ENCODE measurements at regions not wholly inside any gene's neighbourhood (a gene's known extent, or its start where the extent isn't known, plus 50 kb on each side); places are given as distances from the start of the nearest gene placed in this dataset.

DNA sequence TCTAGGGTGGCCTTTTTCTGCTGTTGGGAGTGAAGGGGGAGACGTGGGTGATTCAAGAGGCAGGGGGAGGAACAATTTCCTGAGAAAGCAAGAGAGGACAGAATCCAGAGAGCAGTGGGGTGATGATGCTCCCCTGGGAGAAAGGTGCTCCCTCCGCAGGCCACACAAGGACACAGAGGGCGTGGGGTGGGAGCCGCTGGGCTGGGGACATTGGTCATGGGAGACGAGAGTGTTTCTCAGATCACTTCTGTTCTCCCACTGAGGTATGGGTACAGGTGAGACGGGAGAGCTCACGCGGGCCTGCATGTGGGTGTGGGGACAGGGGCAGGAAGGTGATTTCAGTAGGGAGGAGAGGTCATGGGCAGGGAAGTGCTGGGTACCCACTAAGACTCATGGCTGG is 259.5 kb upstream of the CTBP2 start:
- TF ChIP-seq, protein P1, sequence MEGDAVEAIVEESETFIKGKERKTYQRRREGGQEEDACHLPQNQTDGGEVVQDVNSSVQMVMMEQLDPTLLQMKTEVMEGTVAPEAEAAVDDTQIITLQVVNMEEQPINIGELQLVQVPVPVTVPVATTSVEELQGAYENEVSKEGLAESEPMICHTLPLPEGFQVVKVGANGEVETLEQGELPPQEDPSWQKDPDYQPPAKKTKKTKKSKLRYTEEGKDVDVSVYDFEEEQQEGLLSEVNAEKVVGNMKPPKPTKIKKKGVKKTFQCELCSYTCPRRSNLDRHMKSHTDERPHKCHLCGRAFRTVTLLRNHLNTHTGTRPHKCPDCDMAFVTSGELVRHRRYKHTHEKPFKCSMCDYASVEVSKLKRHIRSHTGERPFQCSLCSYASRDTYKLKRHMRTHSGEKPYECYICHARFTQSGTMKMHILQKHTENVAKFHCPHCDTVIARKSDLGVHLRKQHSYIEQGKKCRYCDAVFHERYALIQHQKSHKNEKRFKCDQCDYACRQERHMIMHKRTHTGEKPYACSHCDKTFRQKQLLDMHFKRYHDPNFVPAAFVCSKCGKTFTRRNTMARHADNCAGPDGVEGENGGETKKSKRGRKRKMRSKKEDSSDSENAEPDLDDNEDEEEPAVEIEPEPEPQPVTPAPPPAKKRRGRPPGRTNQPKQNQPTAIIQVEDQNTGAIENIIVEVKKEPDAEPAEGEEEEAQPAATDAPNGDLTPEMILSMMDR (IDR thresholded peaks at IDR 0.05), result no peak
- TF ChIP-seq BCL3 (IDR thresholded peaks at IDR 0.05) (no peak), MAX (IDR thresholded peaks at IDR 0.05) (no peak), CHD2 (IDR thresholded peaks at IDR 0.05; ENCODE audit: low read length, partially characterized antibody) (no peak), POLR2A (IDR thresholded peaks at IDR 0.05; ENCODE audit: low read length) (no peak), NR3C1 (IDR thresholded peaks at IDR 0.05) (no peak), ZC3H11A (IDR thresholded peaks at IDR 0.05) (no peak), CEBPB (IDR thresholded peaks at IDR 0.05) (no peak)
- TF ChIP-seq, protein P2, sequence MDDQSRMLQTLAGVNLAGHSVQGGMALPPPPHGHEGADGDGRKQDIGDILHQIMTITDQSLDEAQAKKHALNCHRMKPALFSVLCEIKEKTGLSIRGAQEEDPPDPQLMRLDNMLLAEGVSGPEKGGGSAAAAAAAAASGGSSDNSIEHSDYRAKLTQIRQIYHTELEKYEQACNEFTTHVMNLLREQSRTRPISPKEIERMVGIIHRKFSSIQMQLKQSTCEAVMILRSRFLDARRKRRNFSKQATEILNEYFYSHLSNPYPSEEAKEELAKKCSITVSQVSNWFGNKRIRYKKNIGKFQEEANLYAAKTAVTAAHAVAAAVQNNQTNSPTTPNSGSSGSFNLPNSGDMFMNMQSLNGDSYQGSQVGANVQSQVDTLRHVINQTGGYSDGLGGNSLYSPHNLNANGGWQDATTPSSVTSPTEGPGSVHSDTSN (IDR thresholded peaks at IDR 0.05), result no peak

Measured in A549 (cell line).